DND-41 (cell line): ENCODE measurements at regions not wholly inside any gene's neighbourhood (a gene's known extent, or its start where the extent isn't known, plus 50 kb on each side); places are given as distances from the start of the nearest gene placed in this dataset.

Source experiments
- EZH2 ChIP-seq: IDR thresholded peaks from 3 replicates; pipeline ENCODE4 v1.6.1; 2012; ENCODE audit warnings: borderline replicate concordance, low read depth, mild to moderate bottlenecking, moderate library complexity, low read length, inconsistent platforms; ENCODE audit not compliant: severe bottlenecking
- TF ChIP-seq, protein P1 (sequence below): IDR thresholded peaks from 2 replicates; pipeline ENCODE4 v1.5.1; 2012; ENCODE audit warnings: borderline replicate concordance, low read length, moderate library complexity, mild to moderate bottlenecking; ENCODE audit not compliant: poor library complexity, severe bottlenecking; ENCODE audit errors: extremely low read depth

DNA sequence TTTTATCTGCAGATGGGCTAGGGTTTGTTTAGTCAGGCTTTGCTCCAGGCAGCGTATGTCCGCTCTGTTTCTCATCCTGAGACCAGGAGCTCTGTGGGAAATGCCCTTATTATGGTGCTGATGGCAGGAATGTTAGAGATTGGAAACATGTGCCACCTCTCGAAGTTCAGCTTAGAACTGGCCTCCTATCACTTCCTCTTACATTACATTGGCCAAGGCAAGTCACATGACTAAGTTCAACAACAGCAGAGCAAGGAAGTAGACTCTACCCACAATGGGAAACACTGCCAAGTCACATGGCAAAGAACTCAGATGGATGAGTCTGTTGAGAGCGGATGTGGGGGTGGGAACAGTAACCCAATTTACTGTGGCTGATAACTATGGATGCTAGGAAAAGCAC, 161.9 kb upstream of the WSCD2 start:
- TF ChIP-seq, protein P1, sequence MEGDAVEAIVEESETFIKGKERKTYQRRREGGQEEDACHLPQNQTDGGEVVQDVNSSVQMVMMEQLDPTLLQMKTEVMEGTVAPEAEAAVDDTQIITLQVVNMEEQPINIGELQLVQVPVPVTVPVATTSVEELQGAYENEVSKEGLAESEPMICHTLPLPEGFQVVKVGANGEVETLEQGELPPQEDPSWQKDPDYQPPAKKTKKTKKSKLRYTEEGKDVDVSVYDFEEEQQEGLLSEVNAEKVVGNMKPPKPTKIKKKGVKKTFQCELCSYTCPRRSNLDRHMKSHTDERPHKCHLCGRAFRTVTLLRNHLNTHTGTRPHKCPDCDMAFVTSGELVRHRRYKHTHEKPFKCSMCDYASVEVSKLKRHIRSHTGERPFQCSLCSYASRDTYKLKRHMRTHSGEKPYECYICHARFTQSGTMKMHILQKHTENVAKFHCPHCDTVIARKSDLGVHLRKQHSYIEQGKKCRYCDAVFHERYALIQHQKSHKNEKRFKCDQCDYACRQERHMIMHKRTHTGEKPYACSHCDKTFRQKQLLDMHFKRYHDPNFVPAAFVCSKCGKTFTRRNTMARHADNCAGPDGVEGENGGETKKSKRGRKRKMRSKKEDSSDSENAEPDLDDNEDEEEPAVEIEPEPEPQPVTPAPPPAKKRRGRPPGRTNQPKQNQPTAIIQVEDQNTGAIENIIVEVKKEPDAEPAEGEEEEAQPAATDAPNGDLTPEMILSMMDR = no peak
- no peak for TF ChIP-seq EZH2
